ENCODE measurements at regions not wholly inside any gene's neighbourhood (a gene's known extent, or its start where the extent isn't known, plus 50 kb on each side); places are given as distances from the start of the nearest gene placed in this dataset.

DNA sequence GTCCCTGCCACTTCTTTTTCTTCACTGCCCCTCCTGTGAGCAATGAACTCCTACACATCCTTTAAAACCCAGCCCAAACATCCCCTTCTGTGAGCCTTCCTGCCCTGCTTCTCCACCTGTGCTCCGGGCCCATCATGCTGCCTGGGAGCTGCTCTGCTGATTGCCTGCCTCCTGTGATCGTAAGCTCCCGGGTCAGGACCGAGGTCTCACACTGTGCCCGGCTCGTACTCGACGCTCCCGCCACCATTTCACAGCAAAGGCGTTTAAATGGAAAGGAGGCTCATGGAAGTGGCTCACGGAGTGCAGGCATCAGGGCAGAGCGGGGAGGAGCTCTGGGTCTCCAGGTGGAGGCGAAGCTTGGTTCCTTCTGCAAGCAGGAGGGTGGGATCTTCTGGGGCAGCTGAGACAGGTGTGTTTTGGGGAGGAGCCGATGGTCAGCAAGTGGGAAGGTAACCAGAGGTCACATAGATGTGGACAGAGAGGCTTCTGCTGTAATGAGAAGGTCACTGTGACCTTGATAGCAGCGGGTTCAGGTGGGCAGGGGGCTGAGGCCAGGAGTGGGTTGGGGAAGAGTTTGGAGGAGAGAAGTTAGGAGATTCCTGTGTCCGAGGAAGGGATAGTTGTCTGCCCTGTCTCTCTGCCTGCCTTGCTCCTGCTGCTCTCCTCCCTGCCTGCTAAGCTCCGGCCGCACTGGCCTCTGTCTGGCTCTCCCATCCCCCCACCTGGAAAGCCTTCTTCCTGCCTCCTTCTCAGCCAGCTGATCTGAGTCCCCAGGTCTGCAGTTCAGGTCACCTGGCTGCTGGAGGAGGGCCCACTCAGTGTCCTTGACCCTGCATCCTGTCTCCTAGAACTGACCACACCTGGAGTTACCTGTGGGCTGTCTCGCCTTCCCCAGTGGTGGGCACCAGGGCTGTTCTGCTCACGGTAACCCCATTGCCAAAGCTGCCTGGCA is 52.7 kb upstream of the FRMD1 start:
- ATAC-seq (no peak), DNase-seq (no peak)
- H3K27ac ChIP-seq = no peak overlapping the region
- H3K9me3 ChIP-seq = no peaks in the 10 kb centered on the region
- no peaks in the 10 kb centered on the region for H3K27me3 ChIP-seq
- intact Hi-C loops (cut with DNase I) = no loop called here
- TF ChIP-seq POLR2A (IDR thresholded peaks at IDR 0.05) = no peak
- TF ChIP-seq, protein P1, sequence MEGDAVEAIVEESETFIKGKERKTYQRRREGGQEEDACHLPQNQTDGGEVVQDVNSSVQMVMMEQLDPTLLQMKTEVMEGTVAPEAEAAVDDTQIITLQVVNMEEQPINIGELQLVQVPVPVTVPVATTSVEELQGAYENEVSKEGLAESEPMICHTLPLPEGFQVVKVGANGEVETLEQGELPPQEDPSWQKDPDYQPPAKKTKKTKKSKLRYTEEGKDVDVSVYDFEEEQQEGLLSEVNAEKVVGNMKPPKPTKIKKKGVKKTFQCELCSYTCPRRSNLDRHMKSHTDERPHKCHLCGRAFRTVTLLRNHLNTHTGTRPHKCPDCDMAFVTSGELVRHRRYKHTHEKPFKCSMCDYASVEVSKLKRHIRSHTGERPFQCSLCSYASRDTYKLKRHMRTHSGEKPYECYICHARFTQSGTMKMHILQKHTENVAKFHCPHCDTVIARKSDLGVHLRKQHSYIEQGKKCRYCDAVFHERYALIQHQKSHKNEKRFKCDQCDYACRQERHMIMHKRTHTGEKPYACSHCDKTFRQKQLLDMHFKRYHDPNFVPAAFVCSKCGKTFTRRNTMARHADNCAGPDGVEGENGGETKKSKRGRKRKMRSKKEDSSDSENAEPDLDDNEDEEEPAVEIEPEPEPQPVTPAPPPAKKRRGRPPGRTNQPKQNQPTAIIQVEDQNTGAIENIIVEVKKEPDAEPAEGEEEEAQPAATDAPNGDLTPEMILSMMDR (IDR thresholded peaks at IDR 0.05) = no peak
- H3K36me3 ChIP-seq (replicated peaks in 1 of 2; ENCODE audit: insufficient read depth in 1 of 2, low read depth in 2 of 2) = no peaks in the 10 kb centered on the region
- no peaks in the 10 kb centered on the region for H3K4me1 ChIP-seq
- H3K4me3 ChIP-seq = no peak overlapping the region
- WGBS, 2 donors = 70 to 80% methylated on average over 19 to 20 of the region's 20 CpGs

DNA sequence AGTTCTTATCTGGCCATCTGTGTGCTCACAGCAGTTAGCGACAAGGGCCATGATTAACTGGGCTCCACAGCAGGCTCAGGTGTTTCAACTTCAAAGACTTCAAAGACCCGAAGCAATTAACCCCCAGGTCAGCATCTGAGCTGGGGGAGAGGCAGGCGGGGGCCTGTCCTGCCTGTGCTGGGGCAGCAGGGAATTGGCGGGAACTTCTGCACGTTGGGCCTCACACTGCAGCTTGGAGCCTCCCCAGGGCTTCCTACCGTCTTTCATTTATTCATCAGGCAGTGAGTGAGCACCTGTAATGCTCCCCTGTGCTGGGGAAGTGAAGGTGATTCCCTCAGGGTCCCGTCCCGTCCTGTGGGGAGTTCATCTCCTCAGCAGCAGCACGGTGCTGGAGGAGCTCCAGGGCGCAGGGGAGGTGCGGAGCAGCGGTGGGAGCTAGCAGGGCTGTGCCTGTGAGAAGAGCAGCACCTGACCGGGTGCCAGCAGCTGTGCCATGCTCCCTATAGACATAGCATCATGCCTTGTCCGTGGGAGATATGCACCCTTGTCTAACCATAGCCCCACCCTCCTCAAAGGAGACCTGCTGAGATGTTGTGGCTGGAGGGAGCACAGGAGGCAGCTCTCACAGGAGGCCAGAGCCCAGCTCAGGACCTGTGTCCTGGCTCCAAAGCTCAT is 51.8 kb upstream of the FRMD1 start:
- H3K27me3 ChIP-seq = no peaks in the 10 kb centered on the region
- ATAC-seq = no peak
- no peaks in the 10 kb centered on the region for H3K9me3 ChIP-seq
- H3K36me3 ChIP-seq (replicated peaks in 1 of 2; ENCODE audit: insufficient read depth in 1 of 2, low read depth in 2 of 2) = no peaks in the 10 kb centered on the region
- no peak for DNase-seq
- no peaks in the 10 kb centered on the region for H3K4me1 ChIP-seq
- no peak overlapping the region for H3K4me3 ChIP-seq
- 41 to 43% methylated on average over 5 to 14 of the region's 14 CpGs for WGBS, 2 donors
- intact Hi-C loops (cut with DNase I) = no loop called here
- no peak for TF ChIP-seq POLR2A (IDR thresholded peaks at IDR 0.05)
- TF ChIP-seq, protein P1 (IDR thresholded peaks at IDR 0.05) = no peak
- no peak overlapping the region for H3K27ac ChIP-seq

- no peak overlapping the region for H3K4me3 ChIP-seq
- H3K27ac ChIP-seq = no peak overlapping the region
- 80 to 83% methylated on average over 8 to 18 of the region's 18 CpGs for WGBS, 2 donors
- H3K36me3 ChIP-seq (replicated peaks in 1 of 2; ENCODE audit: insufficient read depth in 1 of 2, low read depth in 2 of 2) = no peaks in the 10 kb centered on the region
- H3K4me1 ChIP-seq = no peaks in the 10 kb centered on the region
- intact Hi-C loops (cut with DNase I) = no loop called here
- ATAC-seq (no peak), DNase-seq (no peak)
- H3K9me3 ChIP-seq = no peaks in the 10 kb centered on the region
- H3K27me3 ChIP-seq = no peaks in the 10 kb centered on the region
- no peak for TF ChIP-seq POLR2A (IDR thresholded peaks at IDR 0.05)
- TF ChIP-seq, protein P1 (IDR thresholded peaks at IDR 0.05) = no peak
These were observed 51.2 kb upstream of the FRMD1 start for GRCh38 chr6:168130168-168130696.

DNA sequence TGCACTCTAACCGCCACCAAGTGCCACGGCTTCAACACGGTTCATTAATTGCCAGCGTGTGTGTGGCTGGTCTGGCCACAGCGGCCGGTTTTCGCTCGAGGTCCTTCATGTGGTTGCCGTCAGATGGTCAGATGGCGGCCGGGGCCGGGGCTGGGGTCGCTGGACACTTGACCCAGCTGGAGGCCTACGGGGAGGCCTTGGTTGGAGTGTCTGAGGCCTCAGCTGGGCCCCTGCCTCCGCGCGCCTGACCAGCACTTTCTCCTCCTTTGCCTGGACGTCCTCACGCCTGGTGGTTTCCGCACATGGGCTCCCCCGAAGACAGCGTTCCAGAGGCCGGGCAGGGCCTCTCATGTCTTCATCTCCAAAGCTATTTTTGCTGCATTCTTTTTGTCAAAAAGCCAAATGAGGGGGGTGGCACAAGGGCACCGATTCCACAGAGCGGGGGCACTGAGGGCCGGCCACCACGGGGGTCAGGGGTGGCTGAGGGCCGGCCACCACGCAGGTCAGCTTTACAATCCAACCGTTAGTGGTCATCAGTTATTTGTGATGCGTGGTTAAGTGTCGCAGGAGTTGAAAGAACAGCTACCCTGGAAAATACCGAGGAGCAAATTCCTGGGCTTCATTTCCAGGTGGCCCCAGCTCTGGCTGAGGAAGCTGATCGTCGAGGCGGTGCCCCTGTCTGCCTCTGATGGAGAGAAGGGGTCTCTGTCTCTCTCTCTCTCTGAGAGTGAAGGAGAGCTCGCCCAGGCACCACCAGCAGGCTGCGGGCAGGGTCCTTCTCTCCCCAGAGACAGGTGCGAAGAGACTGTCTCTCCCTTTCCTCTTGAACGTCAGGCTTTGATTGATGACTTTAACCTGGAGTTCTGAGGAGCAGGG is 50.5 kb upstream of the FRMD1 start:
- Histone ChIP-seq H3K9me3 (no peaks in the 10 kb centered on the region), H3K27me3 (no peaks in the 10 kb centered on the region), H3K4me1 (no peaks in the 10 kb centered on the region), H3K36me3 (replicated peaks in 1 of 2; ENCODE audit: insufficient read depth in 1 of 2, low read depth in 2 of 2) (no peaks in the 10 kb centered on the region), H3K4me3 (no peak overlapping the region), H3K27ac (no peak overlapping the region)
- DNase-seq = no peak
- no peak for TF ChIP-seq POLR2A (IDR thresholded peaks at IDR 0.05)
- TF ChIP-seq, protein P1 (IDR thresholded peaks at IDR 0.05) = no peak
- WGBS, 2 donors = 86 to 88% methylated on average over 33 to 40 of the region's 40 CpGs
- intact Hi-C loops (cut with DNase I) = no loop called here
- ATAC-seq = no peak

Measured in body of pancreas (tissue), 4 donors.